Lung (tissue), 11 donors: ENCODE measurements at regions not wholly inside any gene's neighbourhood (a gene's known extent, or its start where the extent isn't known, plus 50 kb on each side); places are given as distances from the start of the nearest gene placed in this dataset.
"Not testable (repeated sequence)": the region's sequence is repeated elsewhere in the genome, so short reads cannot be mapped to it uniquely, and the experiment has no call there.

Experiments
- ATAC-seq: fragments of 200-7000 bp; cut with Tn5 transposase; one replicate; pipeline ENCODE4 v1.9.1; 2020; ENCODE audit warnings: moderate number of reproducible peaks; ENCODE audit not compliant: insufficient read depth, low FRiP score
- DNase-seq, 3 donors: peaks; one replicate each; pipeline ENCODE4 v3.0.0-alpha.2; 2013 to 2017
- H3K27ac ChIP-seq, 2 donors: one replicate each; pipeline ENCODE4 v1.5.1; 2013; ENCODE audit warnings: mild to moderate bottlenecking in 2 of 2, moderate library complexity in 2 of 2, control low read depth in 1 of 2, inconsistent platforms in 1 of 2, low read depth in 1 of 2, low read length in 1 of 2
- H3K27me3 ChIP-seq, 3 donors: one replicate each; pipeline ENCODE4 v1.5.1; 2013; ENCODE audit warnings: low read length in 2 of 3; ENCODE audit not compliant: control insufficient read depth in 3 of 3, insufficient read depth in 3 of 3
- H3K36me3 ChIP-seq, 4 donors: one replicate each; pipeline ENCODE4 v1.5.1; 2013; ENCODE audit warnings: low read length in 4 of 4, mild to moderate bottlenecking in 1 of 4, moderate library complexity in 1 of 4; ENCODE audit not compliant: control insufficient read depth in 4 of 4, insufficient read depth in 4 of 4
- H3K4me1 ChIP-seq, 5 donors: one replicate each; pipeline ENCODE4 v1.5.1; 2013; ENCODE audit warnings: low read length in 5 of 5, mild to moderate bottlenecking in 2 of 5, moderate library complexity in 1 of 5; ENCODE audit not compliant: control insufficient read depth in 5 of 5, insufficient read depth in 5 of 5
- H3K4me3 ChIP-seq: one replicate; pipeline ENCODE4 v1.5.1; 2013; ENCODE audit warnings: mild to moderate bottlenecking, control low read depth, moderate library complexity
- H3K9ac ChIP-seq, 2 donors: one replicate each; pipeline ENCODE4 v1.5.1; 2013; ENCODE audit warnings: low read length in 2 of 2, control low read depth in 1 of 2; ENCODE audit not compliant: insufficient read depth in 1 of 2
- H3K9me3 ChIP-seq, 4 donors: one replicate each; pipeline ENCODE4 v1.5.1; 2013; ENCODE audit warnings: low read length in 3 of 4, mild to moderate bottlenecking in 1 of 4, moderate library complexity in 1 of 4; ENCODE audit not compliant: control insufficient read depth in 4 of 4, insufficient read depth in 3 of 4
- CTCF ChIP-seq: IDR thresholded peaks from 2 replicates; pipeline ENCODE4 v1.5.1; 2012; ENCODE audit warnings: mild to moderate bottlenecking; ENCODE audit errors: control extremely low read depth, extremely low read depth
- WGBS, 2 donors: extraction: QIAGEN DNeasy Blood & Tissue Kit; methylation state at CpG; one replicate each; pipeline ENCODE4 v1.1.7; 2013; 5-methylcytosine and 5-hydroxymethylcytosine counted together
- donor health status: control.
- donor health status: control.
- donor health status: Bipolar disorder and iron deficiency.
- donor health status: healthy.
- donor health status: DM: yes; HTN: yes; CAD: no.

- not testable (repeated sequence) for H3K36me3 ChIP-seq, H3K27me3 ChIP-seq, H3K9ac ChIP-seq, H3K9me3 ChIP-seq, ATAC-seq, DNase-seq, H3K4me1 ChIP-seq, H3K27ac ChIP-seq, H3K4me3 ChIP-seq
- 74 to 81% methylated on average over 3 to 4 of the region's 5 CpGs for WGBS, 2 donors
Measured at GRCh38 chr10:6824793-6825192, 244.7 kb upstream of the PRKCQ start.

GRCh38 chr10:6823770-6824169, 243.7 kb upstream of the PRKCQ start:
- 0 to 2% methylated on average over 1 of the region's 1 CpG for WGBS, 2 donors
- no peaks in the 10 kb centered on the region for H3K27me3 ChIP-seq
- H3K27ac ChIP-seq: no peak overlapping the region
- H3K9ac ChIP-seq: no peak overlapping the region
- no peak for ATAC-seq
- no peak overlapping the region for H3K4me3 ChIP-seq
- no peak for DNase-seq
- H3K36me3 ChIP-seq: no peaks in the 10 kb centered on the region
- no peaks in the 10 kb centered on the region for H3K4me1 ChIP-seq
- H3K9me3 ChIP-seq: peaks cover 0 to 2% (median 0%) of the 10 kb centered on the region in 4 donors
- no peak for TF ChIP-seq CTCF

GRCh38 chr10:6819301-6819700, 239.2 kb upstream of the PRKCQ start:
- no peak overlapping the region for H3K4me3 ChIP-seq
- no peaks in the 10 kb centered on the region for H3K36me3 ChIP-seq
- DNase-seq: no peak
- H3K9me3 ChIP-seq: peaks cover 0 to 2% (median 0%) of the 10 kb centered on the region in 4 donors
- 61 to 73% methylated on average over 10 of the region's 10 CpGs for whole genome bisulfite sequencing, 2 donors
- no peak overlapping the region for H3K9ac ChIP-seq
- H3K4me1 ChIP-seq: no peaks in the 10 kb centered on the region
- no peak overlapping the region for H3K27ac ChIP-seq
- H3K27me3 ChIP-seq: no peaks in the 10 kb centered on the region
- no peak for TF ChIP-seq CTCF
- ATAC-seq: no peak

GRCh38 chr10:6817770-6818169, 237.7 kb upstream of the PRKCQ start:
- TF ChIP-seq CTCF: no peak
- WGBS, 2 donors: 93% methylated on average over 4 of the region's 4 CpGs
- H3K36me3 ChIP-seq: no peaks in the 10 kb centered on the region
- peaks cover 0 to 3% (median 0%) of the 10 kb centered on the region in 5 donors for H3K4me1 ChIP-seq
- H3K27me3 ChIP-seq: no peaks in the 10 kb centered on the region
- no peak for DNase-seq
- H3K9ac ChIP-seq: no peak overlapping the region
- peaks cover 0 to 2% (median 0%) of the 10 kb centered on the region in 4 donors for H3K9me3 ChIP-seq
- no peak overlapping the region for H3K27ac ChIP-seq
- no peak overlapping the region for H3K4me3 ChIP-seq
- no peak for ATAC-seq
